GM19468 (cell line): ENCODE measurements at regions not wholly inside any gene's neighbourhood (a gene's known extent, or its start where the extent isn't known, plus 50 kb on each side); places are given as distances from the start of the nearest gene placed in this dataset.

Source experiments
- ATAC-seq: cut with Tn5 transposase; IDR thresholded peaks from one replicate; pipeline ENCODE4 v1.9.1; 2021; ENCODE audit warnings: mild to moderate bottlenecking, moderate library complexity, moderate number of reproducible peaks; ENCODE audit not compliant: unreplicated experiment; ENCODE audit errors: extremely low read depth

DNA sequence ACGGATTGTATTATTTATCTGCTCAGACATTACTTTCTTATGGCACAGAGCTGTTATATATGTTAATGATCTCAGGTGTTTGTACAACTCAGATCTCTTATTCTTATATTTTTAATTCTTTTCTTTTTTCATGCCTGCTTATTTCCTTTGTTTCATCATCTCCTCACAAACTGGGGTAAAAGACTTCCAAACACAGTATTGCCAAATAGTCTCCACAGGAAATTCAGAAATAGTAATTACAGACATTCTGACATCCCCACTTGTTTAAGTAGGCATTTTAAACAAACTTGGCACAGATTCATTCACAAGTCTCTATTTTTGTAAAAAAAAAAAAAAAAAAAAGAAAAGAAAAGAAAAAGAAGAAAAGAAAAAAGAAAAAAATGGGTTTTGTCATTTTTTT is 129.7 kb upstream of the USP38 start:
- no peak for ATAC-seq

GRCh38 chr4:143055997-143056396 is 128.7 kb upstream of the USP38 start:
- no peak for ATAC-seq

DNA sequence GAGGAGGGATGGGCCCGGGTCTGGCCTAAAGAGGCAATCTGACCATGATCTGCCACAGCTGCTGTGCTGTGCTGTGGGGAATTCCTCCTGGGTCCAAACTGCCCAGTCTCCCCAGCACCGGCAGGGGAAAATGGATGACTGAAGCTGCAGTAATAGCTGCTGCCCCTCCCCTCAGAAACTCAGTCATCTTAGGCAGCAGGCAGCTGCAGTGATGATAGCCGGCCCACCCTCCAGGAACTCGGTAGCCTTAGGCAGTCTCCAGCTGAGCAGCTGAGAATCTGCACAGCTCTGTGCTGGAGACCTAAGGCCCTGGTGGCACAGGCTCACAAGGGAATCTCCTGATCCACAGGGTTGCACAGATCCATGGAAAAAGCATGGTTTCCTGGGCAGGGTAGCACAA is 113.4 kb upstream of the USP38 start:
- no peak for ATAC-seq

- ATAC-seq = no peak
These were observed 108.0 kb upstream of the USP38 start for GRCh38 chr4:143076723-143077122.

GRCh38 chr4:143082701-143083100 is 102.0 kb upstream of the USP38 start:
- no peak for ATAC-seq

- no peak for ATAC-seq
These were observed 100.8 kb upstream of the USP38 start for GRCh38 chr4:143083756-143084472.

GRCh38 chr4:143084566-143084965 is 100.2 kb upstream of the USP38 start:
- no peak for ATAC-seq

DNA sequence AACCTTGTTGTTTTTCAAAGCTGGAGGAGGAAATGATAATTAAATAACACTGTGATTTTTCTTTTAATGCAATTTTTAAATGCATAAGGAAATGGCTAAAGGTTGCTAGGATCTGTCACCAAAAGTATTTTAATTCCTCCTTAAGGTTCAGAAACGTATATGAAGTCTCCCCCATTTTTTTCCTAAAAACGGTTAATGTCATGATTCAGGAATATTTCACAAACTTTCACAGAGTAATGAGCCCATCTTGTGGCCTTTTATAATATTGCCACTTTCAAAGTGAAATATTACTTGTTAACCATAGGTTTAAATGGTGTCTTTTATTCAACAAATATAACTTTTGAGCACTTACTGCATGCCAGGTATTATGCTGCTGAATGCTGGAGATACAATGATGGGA is 99.5 kb upstream of the USP38 start:
- ATAC-seq = no peak

GRCh38 chr4:143085659-143086058 is 99.1 kb upstream of the USP38 start:
- no peak for ATAC-seq

GRCh38 chr4:143089291-143089690 is 95.4 kb upstream of the USP38 start:
- ATAC-seq = no peak

GRCh38 chr4:143089847-143090246 is 94.9 kb upstream of the USP38 start:
- no peak for ATAC-seq

- ATAC-seq = no peak
These were observed 92.9 kb upstream of the USP38 start for GRCh38 chr4:143091862-143092261.

- ATAC-seq = no peak
These were observed 89.3 kb upstream of the USP38 start for GRCh38 chr4:143095447-143095846.

DNA sequence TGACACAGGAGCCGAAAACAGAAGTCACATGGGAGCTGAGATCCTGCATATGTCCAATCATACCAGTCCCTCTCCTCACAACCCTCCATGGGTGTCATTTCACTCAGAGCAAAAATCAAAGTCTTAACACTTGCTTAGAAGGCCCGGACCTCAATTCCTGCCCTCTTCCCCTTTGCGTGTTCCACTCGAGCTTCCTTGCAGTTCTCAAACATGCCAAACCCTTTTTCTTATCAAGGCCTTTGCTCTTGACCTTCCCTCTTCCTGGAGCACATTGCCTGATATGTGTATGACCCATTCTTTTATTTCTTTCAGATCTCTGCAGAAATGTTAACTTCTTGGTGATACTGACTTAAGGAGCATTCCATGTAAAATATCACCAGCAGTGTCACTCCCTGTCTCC is 87.0 kb upstream of the USP38 start:
- no peak for ATAC-seq

DNA sequence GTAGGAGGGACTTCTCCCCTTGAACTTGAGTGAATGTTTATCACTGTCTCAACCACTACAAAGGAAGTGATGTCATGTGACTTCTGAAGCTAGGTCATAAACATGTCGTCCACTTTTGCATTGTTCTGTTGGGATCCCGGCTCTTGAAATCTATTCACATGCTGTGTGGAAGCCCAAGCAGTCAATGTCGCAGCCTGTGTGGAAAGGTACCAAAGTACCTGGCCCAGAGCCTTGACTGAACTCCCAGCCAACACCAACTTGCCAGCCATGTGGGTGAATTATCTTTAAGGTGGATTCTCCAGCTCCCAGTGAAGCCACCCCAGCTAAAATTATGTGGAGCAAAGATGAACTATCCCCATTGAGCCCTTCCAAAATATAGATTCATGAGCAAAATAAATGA is 85.0 kb upstream of the USP38 start:
- no peak for ATAC-seq

DNA sequence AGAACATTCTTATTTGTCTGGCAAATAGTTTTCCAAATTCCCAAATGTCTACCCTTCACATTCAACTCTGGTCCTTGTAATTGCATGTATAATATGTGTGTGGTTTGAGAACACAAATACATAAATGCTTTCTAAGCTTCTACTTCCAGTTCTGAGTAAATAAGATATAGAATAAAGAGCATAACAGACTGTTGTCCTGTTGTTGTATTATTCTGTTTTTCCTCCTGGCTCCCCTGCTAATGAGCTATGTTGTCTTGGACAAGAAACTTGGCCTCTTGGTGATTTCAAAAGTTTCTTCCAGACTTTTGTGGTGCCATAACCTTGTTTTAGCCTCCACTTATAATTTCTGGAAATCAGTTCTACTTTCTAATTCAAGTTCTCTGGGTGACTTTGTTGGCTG is 75.3 kb upstream of the USP38 start:
- ATAC-seq = no peak

- ATAC-seq = no peak
These were observed 66.1 kb upstream of the USP38 start for GRCh38 chr4:143118663-143119062.

- ATAC-seq = no peak
These were observed 57.1 kb upstream of the USP38 start for GRCh38 chr4:143127621-143128020.

- ATAC-seq = no peak
These were observed 50.7 kb upstream of the USP38 start for GRCh38 chr4:143133977-143134376.
